ENCODE measurements at regions not wholly inside any gene's neighbourhood (a gene's known extent, or its start where the extent isn't known, plus 50 kb on each side); places are given as distances from the start of the nearest gene placed in this dataset.
"Not testable (repeated sequence)": the region's sequence is repeated elsewhere in the genome, so short reads cannot be mapped to it uniquely, and the experiment has no call there.

DNA sequence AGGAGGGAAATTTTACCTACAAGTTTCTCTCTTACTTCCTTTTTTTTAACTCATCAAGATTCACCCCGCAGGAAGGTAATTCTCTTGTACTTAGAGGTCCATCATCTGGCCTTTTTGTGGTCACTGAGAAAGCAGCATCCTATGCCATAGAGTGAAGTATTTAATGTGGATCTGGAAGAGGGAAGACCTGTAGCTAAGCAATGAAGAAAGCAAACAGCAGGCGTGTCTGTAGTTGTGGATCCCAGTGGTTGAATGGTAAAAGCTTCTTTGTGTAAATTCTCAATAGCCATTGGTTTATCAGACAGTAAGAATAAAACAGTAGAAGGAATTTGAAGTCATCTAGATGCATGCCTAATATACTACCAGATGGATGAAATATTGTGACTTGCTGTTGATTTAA, 196.4 kb downstream of the ANKRD7 start:
- H3K4me2 ChIP-seq (ENCODE audit: low read length): peak overlapping the region; percentile 19
- H3K79me2 ChIP-seq (ENCODE audit: low read length): no peaks in the 10 kb centered on the region
- no peaks in the 10 kb centered on the region for H4K20me1 ChIP-seq (ENCODE audit: insufficient read depth, low read length)
- TF ChIP-seq EZH2phosphoT487 (IDR thresholded peaks at IDR 0.05; ENCODE audit: low read depth) (no peak), CTCF (IDR thresholded peaks at IDR 0.05; ENCODE audit: low read depth, low read length) (peak; percentile 27)
- no peaks in the 10 kb centered on the region for H3K9me3 ChIP-seq (ENCODE audit: insufficient read depth, low read length)
- no peak overlapping the region for H2AFZ ChIP-seq (ENCODE audit: low read depth, low read length)
- H3K36me3 ChIP-seq (replicated peaks; ENCODE audit: low read depth, low read length): peaks cover 3% of the 10 kb centered on the region
- no peak overlapping the region for H3K9ac ChIP-seq (ENCODE audit: low read length)
- H3K4me1 ChIP-seq (ENCODE audit: low read length): peaks cover 12% of the 10 kb centered on the region
- no peak overlapping the region for H3K27ac ChIP-seq (ENCODE audit: low read length)
- no peaks in the 10 kb centered on the region for H3K27me3 ChIP-seq (ENCODE audit: low read depth, low read length)
- no peak overlapping the region for H3K4me3 ChIP-seq (ENCODE audit: low read length)

GRCh38 chr7:118429141-118429540, 204.6 kb downstream of the ANKRD7 start:
- H3K9me3 ChIP-seq (ENCODE audit: insufficient read depth, low read length): no peaks in the 10 kb centered on the region
- H4K20me1 ChIP-seq (ENCODE audit: insufficient read depth, low read length): no peaks in the 10 kb centered on the region
- H3K9ac ChIP-seq (ENCODE audit: low read length): no peak overlapping the region
- H3K36me3 ChIP-seq (replicated peaks; ENCODE audit: low read depth, low read length): no peaks in the 10 kb centered on the region
- H3K27ac ChIP-seq (ENCODE audit: low read length): no peak overlapping the region
- H3K4me2 ChIP-seq (ENCODE audit: low read length): no peak overlapping the region
- H3K79me2 ChIP-seq (ENCODE audit: low read length): no peaks in the 10 kb centered on the region
- no peaks in the 10 kb centered on the region; the same call in 1 of the 2 replicates for H3K4me1 ChIP-seq (ENCODE audit: low read length)
- H3K4me3 ChIP-seq (ENCODE audit: low read length): no peak overlapping the region
- TF ChIP-seq CTCF (IDR thresholded peaks at IDR 0.05; ENCODE audit: low read depth, low read length) (no peak), EZH2phosphoT487 (IDR thresholded peaks at IDR 0.05; ENCODE audit: low read depth) (no peak)
- H2AFZ ChIP-seq (ENCODE audit: low read depth, low read length): no peak overlapping the region
- no peaks in the 10 kb centered on the region for H3K27me3 ChIP-seq (ENCODE audit: low read depth, low read length)

GRCh38 chr7:118436663-118437062, 212.2 kb downstream of the ANKRD7 start:
- no peak overlapping the region for H3K27ac ChIP-seq (ENCODE audit: low read length)
- H3K9me3 ChIP-seq (ENCODE audit: insufficient read depth, low read length): no peaks in the 10 kb centered on the region
- H3K4me1 ChIP-seq (ENCODE audit: low read length): no peaks in the 10 kb centered on the region
- no peak overlapping the region for H3K4me3 ChIP-seq (ENCODE audit: low read length)
- H4K20me1 ChIP-seq (ENCODE audit: insufficient read depth, low read length): no peaks in the 10 kb centered on the region
- H3K27me3 ChIP-seq (ENCODE audit: low read depth, low read length): no peaks in the 10 kb centered on the region
- no peak for TF ChIP-seq EZH2phosphoT487 (IDR thresholded peaks at IDR 0.05; ENCODE audit: low read depth)
- TF ChIP-seq CTCF (IDR thresholded peaks at IDR 0.05; ENCODE audit: low read depth, low read length): no peak
- no peaks in the 10 kb centered on the region for H3K79me2 ChIP-seq (ENCODE audit: low read length)
- H3K4me2 ChIP-seq (ENCODE audit: low read length): no peak overlapping the region
- H2AFZ ChIP-seq (ENCODE audit: low read depth, low read length): no peak overlapping the region
- no peaks in the 10 kb centered on the region for H3K36me3 ChIP-seq (replicated peaks; ENCODE audit: low read depth, low read length)
- H3K9ac ChIP-seq (ENCODE audit: low read length): no peak overlapping the region

GRCh38 chr7:118449030-118449429, 224.5 kb downstream of the ANKRD7 start:
- not testable (repeated sequence) for H3K4me3 ChIP-seq (ENCODE audit: low read length); H3K4me1 ChIP-seq (ENCODE audit: low read length); H3K36me3 ChIP-seq (replicated peaks; ENCODE audit: low read depth, low read length); H3K27me3 ChIP-seq (ENCODE audit: low read depth, low read length); H3K9me3 ChIP-seq (ENCODE audit: insufficient read depth, low read length); H3K4me2 ChIP-seq (ENCODE audit: low read length); H3K9ac ChIP-seq (ENCODE audit: low read length); H3K79me2 ChIP-seq (ENCODE audit: low read length); H2AFZ ChIP-seq (ENCODE audit: low read depth, low read length); H4K20me1 ChIP-seq (ENCODE audit: insufficient read depth, low read length); H3K27ac ChIP-seq (ENCODE audit: low read length)

All from OCI-LY3 (cell line).